Neuron (in vitro differentiated cells): ENCODE measurements at regions not wholly inside any gene's neighbourhood (a gene's known extent, or its start where the extent isn't known, plus 50 kb on each side); places are given as distances from the start of the nearest gene placed in this dataset.

Source experiments
- H2AFZ ChIP-seq: one replicate; pipeline ENCODE4 v1.6.1; 2013; ENCODE audit warnings: low read depth, mild to moderate bottlenecking, inconsistent platforms, low read length, moderate library complexity
- H3K27me3 ChIP-seq: one replicate; pipeline ENCODE4 v1.6.1; 2013; ENCODE audit warnings: low read length; ENCODE audit not compliant: insufficient read depth
- H3K36me3 ChIP-seq: one replicate; pipeline ENCODE4 v1.6.1; 2013; ENCODE audit warnings: low read length; ENCODE audit not compliant: insufficient read depth
- H3K4me1 ChIP-seq: one replicate; pipeline ENCODE4 v1.6.1; 2013; ENCODE audit warnings: low read length; ENCODE audit not compliant: insufficient read depth
- H3K4me3 ChIP-seq: 2 replicates; pipeline ENCODE4 v1.5.1; 2013; ENCODE audit warnings: mild to moderate bottlenecking, low read length, moderate library complexity
- H3K9me3 ChIP-seq: one replicate; pipeline ENCODE4 v1.6.1; 2013; ENCODE audit warnings: low read length

DNA sequence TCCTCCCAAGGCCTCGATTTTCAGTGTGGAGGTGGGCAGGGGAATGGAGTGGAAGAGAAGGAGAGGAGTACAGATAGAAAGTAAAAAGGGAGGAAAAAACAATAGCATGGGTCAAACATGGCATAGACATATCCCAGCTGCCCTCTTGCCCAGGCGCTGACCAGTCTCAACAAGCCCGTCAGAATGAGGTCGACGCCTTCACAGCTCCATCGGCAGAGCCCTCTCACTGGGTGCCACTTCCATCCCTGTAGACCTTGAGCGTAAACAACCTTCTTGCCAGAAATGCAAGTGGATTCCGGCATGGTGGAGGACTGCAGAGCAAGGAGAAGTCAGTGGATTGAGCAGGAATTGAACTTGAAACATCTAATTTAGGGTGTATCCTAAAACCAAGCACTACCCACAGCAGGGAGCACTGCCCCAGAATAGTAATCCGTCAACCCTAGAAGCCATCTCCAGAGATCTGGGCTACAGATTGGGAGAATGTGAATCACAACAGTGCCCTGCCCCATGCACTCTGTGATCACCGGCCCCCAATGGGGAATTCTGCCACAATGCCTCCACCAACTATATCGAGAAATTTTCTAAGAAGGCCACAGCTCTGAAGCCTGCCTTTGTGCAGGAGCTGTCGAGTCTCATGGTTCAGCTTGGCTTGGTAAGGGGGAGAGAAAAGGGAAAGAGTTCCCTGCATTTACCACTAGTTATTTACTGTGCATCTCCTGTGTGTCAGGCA is 190.1 kb downstream of the UACA start:
- H3K4me3 ChIP-seq, result no peak overlapping the region
- H2AFZ ChIP-seq, result no peak overlapping the region
- H3K27me3 ChIP-seq, result no peaks in the 10 kb centered on the region
- H3K9me3 ChIP-seq, result no peaks in the 10 kb centered on the region
- no peaks in the 10 kb centered on the region for H3K36me3 ChIP-seq
- no peaks in the 10 kb centered on the region for H3K4me1 ChIP-seq

DNA sequence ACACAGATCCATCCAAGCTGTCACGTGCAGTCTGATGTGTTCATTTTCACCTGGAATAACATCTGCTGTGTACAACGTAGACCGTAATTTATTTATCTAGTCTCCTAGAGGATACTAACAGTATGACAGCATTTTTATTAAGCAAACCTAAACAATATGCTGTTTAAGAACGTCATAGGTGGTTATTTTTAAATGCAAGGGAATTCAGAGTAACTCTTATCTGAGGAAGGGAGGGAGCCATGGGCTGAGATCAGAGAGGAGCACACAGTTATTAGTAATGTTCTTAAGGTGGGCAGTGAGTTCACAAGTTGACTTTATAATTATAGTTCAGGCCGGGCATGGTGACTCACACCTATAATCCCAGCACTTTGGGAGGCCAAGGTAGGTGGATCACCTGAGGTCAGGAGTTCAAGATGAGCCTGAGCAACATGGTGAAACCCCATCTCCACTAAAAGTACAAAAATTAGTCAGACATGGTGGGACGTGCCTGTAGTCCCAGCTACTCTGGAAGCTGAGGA is 193.6 kb downstream of the UACA start:
- Histone ChIP-seq H3K4me1 (no peaks in the 10 kb centered on the region), H3K9me3 (no peaks in the 10 kb centered on the region), H3K36me3 (no peaks in the 10 kb centered on the region), H2AFZ (no peak overlapping the region), H3K27me3 (no peaks in the 10 kb centered on the region), H3K4me3 (no peak overlapping the region)

DNA sequence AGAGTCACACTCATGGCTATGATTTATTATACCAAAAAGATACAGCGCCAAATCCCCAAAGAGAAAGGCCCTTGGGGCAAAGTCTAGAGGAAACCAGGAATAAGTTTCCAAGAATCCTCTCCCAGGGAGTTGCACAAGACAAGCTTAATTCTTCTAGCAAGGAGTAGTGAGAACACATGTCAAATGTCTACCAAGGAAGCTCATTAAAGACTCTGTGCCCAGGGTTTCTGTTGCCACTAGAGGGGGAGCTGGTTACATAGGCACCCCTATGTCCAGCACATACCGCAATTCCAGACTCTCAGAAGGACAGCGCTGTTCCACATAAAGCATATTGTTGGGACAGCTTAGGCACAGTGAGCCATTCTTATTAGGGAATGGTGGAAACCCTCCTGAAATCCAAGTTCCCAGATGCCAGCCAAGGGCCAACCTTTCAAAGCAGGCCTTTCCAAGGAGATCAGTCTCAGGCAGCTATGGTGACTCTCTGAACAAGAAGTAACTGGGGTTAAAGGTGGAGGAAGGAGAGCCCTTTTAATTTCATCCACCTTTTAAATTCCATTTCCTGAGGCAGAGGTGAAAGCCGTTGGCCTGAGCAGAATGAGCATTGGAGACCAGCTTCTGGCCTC is 194.2 kb downstream of the UACA start:
- Histone ChIP-seq H3K4me3 (no peak overlapping the region), H3K9me3 (no peaks in the 10 kb centered on the region), H3K4me1 (no peaks in the 10 kb centered on the region), H3K36me3 (no peaks in the 10 kb centered on the region), H3K27me3 (no peaks in the 10 kb centered on the region), H2AFZ (no peak overlapping the region)

DNA sequence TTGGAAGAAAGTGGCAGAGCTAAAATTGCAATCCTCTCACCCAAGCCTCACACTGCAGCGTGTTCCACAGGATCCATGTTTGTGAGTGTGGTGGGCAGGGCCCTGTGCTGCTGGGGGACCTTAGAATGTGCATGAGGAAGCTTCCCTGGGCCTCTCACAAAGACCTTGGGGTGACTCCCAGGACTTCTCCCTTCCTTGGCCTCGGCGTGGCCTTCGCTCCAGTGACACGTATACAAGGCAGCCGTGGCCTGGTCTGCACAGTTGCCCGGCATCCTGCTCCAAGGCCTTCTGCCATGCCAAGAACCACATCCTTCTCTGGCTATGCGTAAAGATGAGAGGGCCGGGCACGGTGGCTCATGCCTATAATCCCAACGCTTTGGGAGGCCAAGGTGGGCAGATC is 196.4 kb downstream of the UACA start:
- no peak overlapping the region for H2AFZ ChIP-seq
- no peaks in the 10 kb centered on the region for H3K9me3 ChIP-seq
- no peaks in the 10 kb centered on the region for H3K4me1 ChIP-seq
- no peaks in the 10 kb centered on the region for H3K36me3 ChIP-seq
- H3K4me3 ChIP-seq, result no peak overlapping the region
- no peaks in the 10 kb centered on the region for H3K27me3 ChIP-seq

DNA sequence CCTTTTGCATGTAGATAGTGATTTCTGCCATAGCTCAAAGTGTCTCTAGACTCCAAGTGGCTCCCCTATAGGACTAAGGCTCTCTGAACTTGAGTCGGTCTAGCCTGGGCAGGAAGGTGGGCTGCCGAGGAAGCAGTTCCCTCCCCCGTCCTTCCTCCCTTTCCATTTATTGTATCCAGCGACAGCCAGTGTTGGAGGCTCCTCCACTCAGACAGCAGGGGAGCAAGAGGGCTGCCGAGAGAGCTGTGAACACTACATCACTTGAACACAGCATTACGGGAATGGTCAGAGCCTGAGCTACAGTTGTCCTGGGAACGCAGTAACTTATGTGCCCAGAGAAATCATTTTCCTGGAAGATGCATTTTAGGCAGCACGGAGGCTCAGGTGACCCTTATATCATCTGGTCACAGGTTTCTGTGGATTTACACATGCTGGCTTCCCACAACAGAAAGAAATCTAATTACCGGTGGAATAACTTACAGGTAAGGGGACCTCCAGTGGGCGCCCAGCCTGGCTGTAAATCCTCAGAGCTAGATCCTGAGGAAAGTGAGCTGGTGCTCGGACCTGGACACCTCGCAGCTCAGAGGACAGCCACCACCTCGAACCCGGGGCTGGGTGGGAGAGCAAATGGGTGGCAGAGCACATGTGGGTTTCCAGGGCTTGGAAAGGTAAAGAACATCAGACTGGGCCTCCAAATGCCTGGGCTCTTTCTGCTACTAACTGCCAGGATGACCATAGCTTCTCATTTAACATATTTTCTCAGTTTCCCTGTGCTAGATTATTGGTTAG is 197.1 kb downstream of the UACA start:
- H2AFZ ChIP-seq, result no peak overlapping the region
- no peaks in the 10 kb centered on the region for H3K9me3 ChIP-seq
- H3K4me1 ChIP-seq, result no peaks in the 10 kb centered on the region
- no peaks in the 10 kb centered on the region for H3K36me3 ChIP-seq
- no peaks in the 10 kb centered on the region for H3K27me3 ChIP-seq
- H3K4me3 ChIP-seq, result no peak overlapping the region

DNA sequence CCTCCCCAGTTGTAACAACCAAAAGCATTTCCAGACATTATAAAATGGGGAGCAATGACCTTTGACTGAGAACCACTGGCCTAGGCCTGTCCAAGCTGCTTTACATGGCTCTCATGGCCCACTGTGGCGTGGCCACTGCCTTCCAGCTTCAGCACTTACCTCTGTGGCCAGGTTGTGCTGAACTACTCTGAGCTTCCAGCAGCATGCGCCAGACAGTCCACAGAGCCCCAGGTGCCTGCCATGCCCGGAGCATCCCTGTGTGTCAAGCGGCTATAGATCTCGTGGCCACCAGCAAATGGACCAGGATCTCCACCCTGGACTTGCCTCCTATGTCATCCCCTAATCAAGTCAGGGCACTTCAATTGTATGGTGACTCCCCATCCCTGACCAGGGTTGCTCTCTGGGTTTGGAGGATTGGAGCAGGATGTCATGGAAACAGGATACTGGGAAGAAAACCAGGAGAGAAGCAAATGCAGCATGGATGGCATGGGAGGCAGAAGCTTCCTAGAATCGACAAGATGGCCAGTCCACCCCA is 199.7 kb downstream of the UACA start:
- no peaks in the 10 kb centered on the region for H3K4me1 ChIP-seq
- H3K27me3 ChIP-seq, result no peaks in the 10 kb centered on the region
- no peaks in the 10 kb centered on the region for H3K9me3 ChIP-seq
- H2AFZ ChIP-seq, result no peak overlapping the region
- H3K36me3 ChIP-seq, result no peaks in the 10 kb centered on the region
- no peak overlapping the region for H3K4me3 ChIP-seq

DNA sequence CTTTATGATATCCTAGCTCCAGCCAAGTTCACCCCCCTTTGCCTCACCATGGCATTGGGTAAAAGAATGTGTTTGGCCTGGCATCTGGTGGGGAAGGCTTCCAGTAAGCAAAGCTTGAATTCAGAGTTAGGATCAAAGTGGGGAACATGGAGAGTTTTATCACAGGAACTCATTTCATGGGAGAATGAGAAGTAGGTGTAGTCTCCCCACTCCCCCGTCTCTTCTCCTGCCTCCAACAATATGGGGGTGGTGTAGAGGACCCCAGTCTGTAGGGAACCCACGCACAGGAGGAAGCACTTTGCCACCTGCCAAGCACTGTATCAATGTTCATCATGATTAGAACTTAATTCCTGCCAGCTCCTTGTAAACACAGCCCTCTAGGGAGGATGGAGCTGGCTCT is 200.5 kb downstream of the UACA start:
- Histone ChIP-seq H3K36me3 (no peaks in the 10 kb centered on the region), H3K4me3 (no peak overlapping the region), H3K9me3 (no peaks in the 10 kb centered on the region), H3K27me3 (no peaks in the 10 kb centered on the region), H2AFZ (no peak overlapping the region), H3K4me1 (no peaks in the 10 kb centered on the region)

DNA sequence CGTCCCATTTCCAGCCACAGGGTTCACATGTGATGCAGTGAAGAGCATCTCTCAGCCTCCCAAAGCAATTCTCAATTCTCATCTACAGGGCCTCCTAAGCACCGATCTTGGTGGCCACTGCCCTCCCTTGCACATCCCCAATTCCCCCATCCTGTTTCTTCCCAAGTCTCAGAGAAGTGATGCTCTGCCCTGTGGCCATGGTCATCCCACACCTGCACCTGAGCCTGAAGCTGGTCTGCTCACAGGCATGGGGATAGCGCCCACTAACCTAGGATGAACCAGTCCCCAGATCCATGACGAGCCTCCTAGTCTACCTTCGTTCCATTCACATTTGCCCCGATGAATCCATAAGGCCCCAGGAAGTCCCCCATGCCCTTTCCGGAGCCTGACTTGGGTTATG is 201.5 kb downstream of the UACA start:
- no peaks in the 10 kb centered on the region for H3K36me3 ChIP-seq
- no peak overlapping the region for H3K4me3 ChIP-seq
- no peak overlapping the region for H2AFZ ChIP-seq
- H3K9me3 ChIP-seq, result no peaks in the 10 kb centered on the region
- no peaks in the 10 kb centered on the region for H3K27me3 ChIP-seq
- H3K4me1 ChIP-seq, result no peaks in the 10 kb centered on the region

DNA sequence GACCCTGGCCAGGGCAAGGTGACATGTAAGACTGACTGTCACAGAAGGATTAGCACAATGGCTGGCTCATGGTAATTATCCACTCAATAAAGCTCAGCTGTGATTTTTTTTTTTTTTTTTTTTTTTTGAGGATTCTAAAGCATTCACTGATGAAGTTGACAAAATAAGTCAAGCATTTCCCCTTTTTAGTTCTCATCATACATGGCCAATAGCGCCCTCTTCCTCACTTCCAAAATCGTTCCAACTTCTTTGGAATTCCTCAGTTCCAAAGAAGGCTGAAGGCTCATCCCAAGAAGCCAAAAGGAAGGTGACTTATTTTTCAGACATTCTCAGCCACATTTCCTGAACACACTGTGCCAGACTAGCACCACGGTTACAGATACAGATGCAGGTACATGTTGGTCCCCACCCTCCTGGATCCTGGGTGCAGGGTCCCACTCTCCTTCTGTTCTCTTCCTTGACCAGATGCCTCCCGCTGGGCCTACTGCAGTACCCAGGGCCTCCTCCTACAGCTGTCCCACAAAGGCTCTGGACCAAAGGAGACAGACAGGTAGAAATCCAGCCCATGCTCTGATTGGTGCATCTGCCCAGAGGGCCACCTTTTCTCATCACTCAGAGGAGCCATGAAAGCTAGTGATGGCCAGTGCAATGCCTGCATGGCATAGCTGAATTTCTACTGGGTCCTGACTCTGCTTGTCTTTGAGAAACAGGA is 202.6 kb downstream of the UACA start:
- no peak overlapping the region for H2AFZ ChIP-seq
- H3K9me3 ChIP-seq, result no peaks in the 10 kb centered on the region
- no peaks in the 10 kb centered on the region for H3K4me1 ChIP-seq
- H3K36me3 ChIP-seq, result no peaks in the 10 kb centered on the region
- H3K27me3 ChIP-seq, result no peaks in the 10 kb centered on the region
- no peak overlapping the region for H3K4me3 ChIP-seq

DNA sequence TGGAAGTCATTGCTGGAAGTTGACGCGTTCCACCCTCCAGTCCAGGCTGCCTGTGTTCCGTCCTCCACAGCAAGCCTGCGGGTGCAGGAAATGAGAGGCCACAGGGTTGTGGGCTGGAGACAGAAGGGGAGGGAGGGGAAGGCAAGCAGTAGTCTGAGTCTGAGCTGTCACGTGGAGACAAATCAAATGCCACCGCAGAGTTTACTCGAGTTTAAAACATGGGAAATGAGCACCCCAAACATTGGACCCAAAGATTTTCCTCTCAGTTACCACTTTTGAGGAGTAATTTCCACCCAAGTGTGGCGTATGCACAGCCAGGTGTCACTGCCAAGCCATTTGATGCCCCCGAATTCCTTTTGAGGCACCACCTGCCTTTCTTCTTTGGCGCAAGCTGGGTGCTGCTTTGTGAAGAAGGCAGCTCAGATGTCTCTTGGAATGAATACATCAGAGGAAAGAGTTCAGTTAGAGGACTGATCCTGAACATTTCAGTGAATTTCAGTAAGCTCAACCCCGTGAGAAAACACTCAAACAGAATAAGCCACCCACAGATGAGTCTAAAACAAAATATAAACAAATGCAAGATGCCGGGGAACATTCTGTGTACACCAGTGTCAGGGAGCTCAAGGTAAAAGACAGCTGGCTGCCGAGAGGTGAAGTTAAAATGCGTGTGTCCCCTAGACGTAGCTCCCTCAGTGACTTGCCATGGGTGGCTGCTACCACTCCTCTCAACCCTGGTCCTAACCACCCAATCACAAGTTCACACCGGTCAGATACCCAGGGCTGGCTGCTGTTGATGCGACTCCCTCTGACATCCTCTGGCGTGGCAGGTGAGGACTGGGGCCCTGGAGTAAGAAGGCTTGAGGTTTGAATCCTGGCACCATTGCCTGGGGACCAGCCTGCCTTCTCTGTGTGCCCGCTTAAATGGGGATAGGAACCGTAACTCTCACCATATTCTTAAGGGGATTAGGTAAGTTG is 203.8 kb downstream of the UACA start:
- Histone ChIP-seq H3K36me3 (no peaks in the 10 kb centered on the region), H3K4me1 (no peaks in the 10 kb centered on the region), H3K27me3 (no peaks in the 10 kb centered on the region), H3K4me3 (no peak overlapping the region), H2AFZ (no peak overlapping the region), H3K9me3 (no peaks in the 10 kb centered on the region)

DNA sequence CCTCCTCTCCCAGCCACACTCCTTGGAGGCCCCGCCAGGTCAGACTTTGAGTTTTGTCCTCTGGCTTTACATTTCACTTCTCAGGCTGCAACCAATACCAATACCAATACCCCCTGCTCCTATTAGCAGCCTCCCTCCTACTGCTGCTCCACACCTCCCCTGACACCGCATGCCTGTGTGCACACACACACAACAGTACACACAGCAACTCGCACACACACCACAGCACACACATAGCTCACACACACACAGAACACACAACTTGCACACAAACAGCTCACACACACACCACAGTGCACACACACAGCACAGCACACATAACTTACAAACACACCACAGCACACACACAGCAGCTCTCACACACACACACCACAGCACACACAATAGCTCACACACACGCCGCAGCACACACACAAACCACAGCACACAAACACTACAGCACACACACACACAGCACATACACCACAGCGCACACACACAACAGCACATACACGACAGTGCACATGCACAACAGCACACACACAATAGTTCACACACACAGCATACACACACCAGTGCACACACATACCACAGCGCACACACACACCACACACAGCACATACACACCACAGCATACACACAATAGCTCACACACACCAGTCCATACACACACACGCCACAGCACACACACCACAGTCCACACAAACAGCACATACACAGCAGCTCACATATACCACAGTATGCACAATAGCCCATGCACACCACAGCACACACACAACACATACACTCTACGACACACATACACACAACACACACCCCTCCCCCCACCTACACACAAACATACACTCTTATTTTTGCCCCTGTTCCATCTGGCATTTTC is 204.7 kb downstream of the UACA start:
- Histone ChIP-seq H3K9me3 (no peaks in the 10 kb centered on the region), H2AFZ (no peak overlapping the region), H3K4me3 (no peak overlapping the region), H3K27me3 (no peaks in the 10 kb centered on the region), H3K4me1 (no peaks in the 10 kb centered on the region), H3K36me3 (no peaks in the 10 kb centered on the region)
